ENCODE measurements at regions not wholly inside any gene's neighbourhood (a gene's known extent, or its start where the extent isn't known, plus 50 kb on each side); places are given as distances from the start of the nearest gene placed in this dataset.

DNA sequence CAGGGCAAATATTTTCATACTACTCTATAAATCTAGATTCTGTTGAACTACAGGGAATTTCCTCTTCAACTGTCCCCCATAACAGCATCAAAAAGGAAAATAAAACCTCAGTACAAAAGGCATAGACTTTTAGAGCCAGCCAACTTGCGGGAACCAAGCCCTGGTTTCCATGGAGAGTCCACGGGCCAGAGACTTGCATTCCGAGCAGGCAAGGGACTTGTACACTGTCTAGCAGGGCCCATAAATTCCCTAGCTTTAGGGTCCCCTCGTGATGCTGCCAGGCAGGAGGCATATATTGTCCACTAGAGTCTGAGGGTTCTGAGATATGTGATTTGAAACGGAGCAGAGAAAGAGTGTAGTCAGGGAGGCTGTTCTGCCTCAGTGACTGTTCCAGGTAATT lies 153.1 kb upstream of the SLC14A2 start:
- Histone ChIP-seq H3K4me1 (ENCODE audit: low read length) (peaks cover 16% of the 10 kb centered on the region), H3K9me2 (replicated peaks; ENCODE audit: insufficient read depth, low read length) (no peaks in the 10 kb centered on the region), H3K27me3 (ENCODE audit: low read length) (no peaks in the 10 kb centered on the region), H3K79me2 (ENCODE audit: low read length) (no peaks in the 10 kb centered on the region), H3K27ac (ENCODE audit: low read length) (no peak overlapping the region), H3K9me3 (ENCODE audit: low read length) (no peaks in the 10 kb centered on the region), H3K36me3 (ENCODE audit: insufficient read depth, low read length) (no peaks in the 10 kb centered on the region), H2AFZ (ENCODE audit: low read length) (no peak overlapping the region), H3K9ac (ENCODE audit: low read length) (no peak overlapping the region), H4K20me1 (ENCODE audit: insufficient read depth, low read depth, low read length) (no peaks in the 10 kb centered on the region), H3K4me2 (ENCODE audit: low read depth, low read length, poor library complexity, severe bottlenecking) (no peak overlapping the region), H3K4me3 (ENCODE audit: low read length) (no peak overlapping the region)
- no peak for DNase-seq

DNA sequence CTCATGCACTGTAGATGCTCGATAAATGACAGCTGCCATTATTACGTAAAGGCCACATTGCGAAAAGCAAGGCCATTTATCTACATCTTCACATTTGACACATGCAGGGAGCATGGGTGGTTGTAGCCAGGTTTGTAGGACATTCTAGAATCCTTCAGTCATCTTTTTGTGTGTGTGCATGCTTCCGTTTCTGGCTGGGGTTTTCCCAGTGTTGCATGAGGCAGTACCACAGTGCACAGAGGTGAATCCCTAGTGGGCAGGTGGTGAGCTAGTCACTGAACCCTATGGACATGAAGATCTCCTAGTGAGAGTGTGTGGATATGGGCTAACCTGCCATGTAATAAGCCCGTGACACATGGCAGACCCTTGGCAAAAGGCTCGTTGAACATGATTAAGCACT lies 151.8 kb upstream of the SLC14A2 start:
- Histone ChIP-seq H3K9ac (ENCODE audit: low read length) (no peak overlapping the region), H3K79me2 (ENCODE audit: low read length) (no peaks in the 10 kb centered on the region), H2AFZ (ENCODE audit: low read length) (no peak overlapping the region), H3K4me1 (ENCODE audit: low read length) (peaks cover 3% of the 10 kb centered on the region; the same call in 1 of the 2 replicates), H3K27ac (ENCODE audit: low read length) (no peak overlapping the region), H3K9me2 (replicated peaks; ENCODE audit: insufficient read depth, low read length) (no peaks in the 10 kb centered on the region), H3K27me3 (ENCODE audit: low read length) (no peaks in the 10 kb centered on the region), H3K36me3 (ENCODE audit: insufficient read depth, low read length) (no peaks in the 10 kb centered on the region), H4K20me1 (ENCODE audit: insufficient read depth, low read depth, low read length) (no peaks in the 10 kb centered on the region), H3K4me2 (ENCODE audit: low read depth, low read length, poor library complexity, severe bottlenecking) (no peak overlapping the region), H3K4me3 (ENCODE audit: low read length) (no peak overlapping the region), H3K9me3 (ENCODE audit: low read length) (no peaks in the 10 kb centered on the region)
- DNase-seq: no peak

DNA sequence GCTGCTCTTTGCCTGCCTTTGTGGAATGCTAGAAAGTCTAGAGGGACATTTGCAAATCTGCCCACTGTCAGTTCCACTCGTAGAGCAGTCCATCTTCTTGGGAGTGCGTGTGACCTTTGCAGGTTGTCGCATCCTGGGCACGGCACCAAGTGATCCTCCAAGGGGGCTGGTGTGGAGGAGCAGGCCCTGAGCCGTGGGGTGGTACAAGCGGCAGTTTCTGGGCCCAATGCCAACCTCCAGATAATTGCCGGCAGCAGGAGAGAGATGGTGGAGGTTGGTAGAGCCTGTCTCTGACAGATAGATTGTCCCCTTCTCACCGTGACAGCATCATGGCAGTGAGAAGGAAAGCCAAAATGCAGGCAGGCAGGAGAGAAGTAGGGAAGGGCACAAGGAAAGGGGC lies 150.7 kb upstream of the SLC14A2 start:
- Histone ChIP-seq H3K4me1 (ENCODE audit: low read length) (peaks cover 2% of the 10 kb centered on the region; the same call in 1 of the 2 replicates), H2AFZ (ENCODE audit: low read length) (no peak overlapping the region), H3K27me3 (ENCODE audit: low read length) (no peaks in the 10 kb centered on the region), H3K36me3 (ENCODE audit: insufficient read depth, low read length) (no peaks in the 10 kb centered on the region), H3K4me3 (ENCODE audit: low read length) (no peak overlapping the region), H3K4me2 (ENCODE audit: low read depth, low read length, poor library complexity, severe bottlenecking) (no peak overlapping the region), H3K27ac (ENCODE audit: low read length) (no peak overlapping the region), H3K9ac (ENCODE audit: low read length) (no peak overlapping the region), H3K9me2 (replicated peaks; ENCODE audit: insufficient read depth, low read length) (no peaks in the 10 kb centered on the region), H3K79me2 (ENCODE audit: low read length) (no peaks in the 10 kb centered on the region), H3K9me3 (ENCODE audit: low read length) (no peaks in the 10 kb centered on the region), H4K20me1 (ENCODE audit: insufficient read depth, low read depth, low read length) (no peaks in the 10 kb centered on the region)
- no peak for DNase-seq

DNA sequence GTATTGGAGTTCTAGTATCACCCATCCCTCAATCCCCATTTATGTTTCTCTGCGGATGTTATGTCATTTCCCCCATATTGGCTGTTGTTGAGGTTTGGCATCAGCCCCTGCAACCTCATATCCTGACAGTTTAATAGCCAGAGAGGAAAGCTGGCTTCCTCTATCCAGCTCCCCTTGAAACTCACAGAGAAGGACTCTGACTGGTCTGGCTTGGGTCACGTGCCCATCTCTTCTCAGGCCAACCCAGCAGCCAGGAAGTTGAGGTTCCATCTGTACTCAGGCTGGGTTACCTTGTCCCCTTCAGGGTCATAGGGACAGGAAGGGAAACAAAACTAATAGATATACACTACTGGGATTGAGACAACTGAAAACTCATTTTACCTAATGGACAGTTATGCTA lies 148.0 kb upstream of the SLC14A2 start:
- DNase-seq: no peak
- H3K27ac ChIP-seq (ENCODE audit: low read length): no peak overlapping the region
- H3K9me3 ChIP-seq (ENCODE audit: low read length): no peaks in the 10 kb centered on the region
- no peaks in the 10 kb centered on the region for H3K9me2 ChIP-seq (replicated peaks; ENCODE audit: insufficient read depth, low read length)
- no peak overlapping the region for H3K4me3 ChIP-seq (ENCODE audit: low read length)
- H2AFZ ChIP-seq (ENCODE audit: low read length): no peak overlapping the region
- H3K4me1 ChIP-seq (ENCODE audit: low read length): peaks cover 3% of the 10 kb centered on the region; the same call in 1 of the 2 replicates
- H4K20me1 ChIP-seq (ENCODE audit: insufficient read depth, low read depth, low read length): no peaks in the 10 kb centered on the region
- H3K4me2 ChIP-seq (ENCODE audit: low read depth, low read length, poor library complexity, severe bottlenecking): no peak overlapping the region
- no peaks in the 10 kb centered on the region for H3K36me3 ChIP-seq (ENCODE audit: insufficient read depth, low read length)
- no peaks in the 10 kb centered on the region for H3K79me2 ChIP-seq (ENCODE audit: low read length)
- no peaks in the 10 kb centered on the region for H3K27me3 ChIP-seq (ENCODE audit: low read length)
- H3K9ac ChIP-seq (ENCODE audit: low read length): no peak overlapping the region

DNA sequence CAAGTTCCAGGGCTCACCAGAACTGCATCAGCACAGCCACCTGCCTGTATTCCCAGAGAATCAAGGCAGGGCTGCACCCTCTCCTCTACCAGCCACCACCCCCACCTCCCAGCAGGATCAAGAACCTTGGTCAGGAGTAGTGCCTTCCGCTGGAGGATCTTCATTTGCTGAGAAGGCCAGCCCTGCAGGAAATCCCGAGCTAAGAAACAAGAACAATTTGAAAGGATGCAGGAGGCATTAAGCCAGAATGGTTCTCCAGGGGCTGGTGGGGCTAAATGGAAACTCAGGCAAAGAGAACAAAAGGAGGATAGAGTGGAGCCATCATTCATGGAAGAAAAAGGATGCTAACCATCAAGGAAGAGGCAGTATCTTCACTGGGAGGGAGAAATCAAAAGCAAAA lies 147.3 kb upstream of the SLC14A2 start:
- no peak overlapping the region for H2AFZ ChIP-seq (ENCODE audit: low read length)

DNA sequence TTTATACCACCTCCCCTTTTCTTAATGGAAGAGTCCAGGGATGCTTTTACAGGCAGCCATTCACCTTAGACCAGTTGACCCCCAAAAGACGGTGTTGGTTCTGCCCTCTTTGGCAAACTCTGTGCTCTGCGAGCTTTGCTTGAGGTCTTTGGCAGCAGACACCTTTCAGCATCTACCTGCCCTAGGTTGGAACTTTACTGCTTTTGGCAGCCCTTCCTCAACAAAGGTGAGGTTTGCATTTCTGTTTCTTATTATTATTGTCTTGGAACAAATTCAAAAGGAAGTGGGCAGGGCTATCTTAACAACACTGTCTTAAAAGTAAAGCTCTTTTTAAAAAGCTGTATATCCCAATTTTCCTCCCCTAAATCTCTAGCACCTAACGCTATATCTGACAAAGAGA lies 136.4 kb upstream of the SLC14A2 start:
- Histone ChIP-seq H2AFZ (ENCODE audit: low read length) (no peak overlapping the region), H3K4me3 (ENCODE audit: low read length) (no peak overlapping the region), H3K27ac (ENCODE audit: low read length) (no peak overlapping the region), H3K9me2 (replicated peaks; ENCODE audit: insufficient read depth, low read length) (no peaks in the 10 kb centered on the region), H3K27me3 (ENCODE audit: low read length) (no peaks in the 10 kb centered on the region), H4K20me1 (ENCODE audit: insufficient read depth, low read depth, low read length) (no peaks in the 10 kb centered on the region), H3K4me2 (ENCODE audit: low read depth, low read length, poor library complexity, severe bottlenecking) (no peak overlapping the region), H3K9me3 (ENCODE audit: low read length) (no peaks in the 10 kb centered on the region), H3K79me2 (ENCODE audit: low read length) (no peaks in the 10 kb centered on the region), H3K36me3 (ENCODE audit: insufficient read depth, low read length) (no peaks in the 10 kb centered on the region), H3K9ac (ENCODE audit: low read length) (no peak overlapping the region), H3K4me1 (ENCODE audit: low read length) (peaks cover 6% of the 10 kb centered on the region; the same call in 1 of the 2 replicates)
- no peak for DNase-seq

More for the DNA sequence above, 147.3 kb upstream of the SLC14A2 start:
- H3K4me2 ChIP-seq (ENCODE audit: low read depth, low read length, poor library complexity, severe bottlenecking): no peak overlapping the region
- peaks cover 3% of the 10 kb centered on the region; the same call in 1 of the 2 replicates for H3K4me1 ChIP-seq (ENCODE audit: low read length)
- H3K9me3 ChIP-seq (ENCODE audit: low read length): no peaks in the 10 kb centered on the region
- H3K27me3 ChIP-seq (ENCODE audit: low read length): no peaks in the 10 kb centered on the region
- no peak overlapping the region for H3K4me3 ChIP-seq (ENCODE audit: low read length)
- H3K79me2 ChIP-seq (ENCODE audit: low read length): no peaks in the 10 kb centered on the region
- H4K20me1 ChIP-seq (ENCODE audit: insufficient read depth, low read depth, low read length): no peaks in the 10 kb centered on the region
- H3K36me3 ChIP-seq (ENCODE audit: insufficient read depth, low read length): no peaks in the 10 kb centered on the region
- no peak overlapping the region for H3K27ac ChIP-seq (ENCODE audit: low read length)
- DNase-seq: no peak
- H3K9me2 ChIP-seq (replicated peaks; ENCODE audit: insufficient read depth, low read length): no peaks in the 10 kb centered on the region
- no peak overlapping the region for H3K9ac ChIP-seq (ENCODE audit: low read length)

DNA sequence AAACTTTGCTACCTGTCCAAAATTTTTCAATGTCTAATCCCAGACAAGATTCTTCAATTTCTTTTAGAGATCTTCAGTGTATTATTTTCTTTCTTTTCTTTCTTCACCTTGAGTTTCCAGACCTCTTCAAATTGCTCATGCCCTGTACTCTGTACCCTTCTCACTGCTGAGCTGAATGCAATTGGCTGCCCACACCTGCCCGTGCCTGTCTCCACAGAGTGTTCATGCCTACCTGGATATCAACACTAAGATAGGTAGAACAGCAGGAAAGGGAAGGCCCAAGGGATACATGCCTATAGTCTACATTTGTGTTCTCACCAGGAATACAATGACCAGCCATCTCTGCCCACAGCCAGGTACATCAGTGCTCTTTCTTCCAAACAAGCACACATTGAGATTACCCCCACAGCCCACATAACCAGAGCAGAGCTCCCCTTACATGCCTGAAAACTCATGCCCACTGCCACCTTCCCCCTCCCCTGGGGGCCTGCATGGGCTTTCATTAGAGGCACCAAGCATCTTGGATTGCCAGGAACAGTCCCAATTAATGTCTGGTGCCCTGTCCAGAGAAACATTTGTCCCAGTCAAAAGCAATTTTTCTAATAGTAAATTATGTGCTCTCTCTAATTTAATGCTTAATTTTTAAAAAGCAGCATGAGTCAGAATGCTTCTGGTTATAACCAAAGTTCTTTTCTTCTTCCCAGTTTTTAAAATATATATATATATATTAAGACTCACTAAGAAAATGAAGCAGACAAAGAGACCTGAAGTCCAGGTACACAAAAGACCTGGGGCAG lies 134.9 kb upstream of the SLC14A2 start:
- H3K9me3 ChIP-seq (ENCODE audit: low read length): no peaks in the 10 kb centered on the region
- no peaks in the 10 kb centered on the region for H3K79me2 ChIP-seq (ENCODE audit: low read length)
- H3K36me3 ChIP-seq (ENCODE audit: insufficient read depth, low read length): no peaks in the 10 kb centered on the region
- H3K9ac ChIP-seq (ENCODE audit: low read length): no peak overlapping the region
- no peak overlapping the region for H3K4me3 ChIP-seq (ENCODE audit: low read length)
- no peak overlapping the region for H3K4me2 ChIP-seq (ENCODE audit: low read depth, low read length, poor library complexity, severe bottlenecking)
- H2AFZ ChIP-seq (ENCODE audit: low read length): no peak overlapping the region
- H3K4me1 ChIP-seq (ENCODE audit: low read length): peaks cover 6% of the 10 kb centered on the region; the same call in 1 of the 2 replicates
- DNase-seq: no peak
- H3K9me2 ChIP-seq (replicated peaks; ENCODE audit: insufficient read depth, low read length): no peaks in the 10 kb centered on the region
- no peak overlapping the region for H3K27ac ChIP-seq (ENCODE audit: low read length)
- H3K27me3 ChIP-seq (ENCODE audit: low read length): no peaks in the 10 kb centered on the region
- no peaks in the 10 kb centered on the region for H4K20me1 ChIP-seq (ENCODE audit: insufficient read depth, low read depth, low read length)

DNA sequence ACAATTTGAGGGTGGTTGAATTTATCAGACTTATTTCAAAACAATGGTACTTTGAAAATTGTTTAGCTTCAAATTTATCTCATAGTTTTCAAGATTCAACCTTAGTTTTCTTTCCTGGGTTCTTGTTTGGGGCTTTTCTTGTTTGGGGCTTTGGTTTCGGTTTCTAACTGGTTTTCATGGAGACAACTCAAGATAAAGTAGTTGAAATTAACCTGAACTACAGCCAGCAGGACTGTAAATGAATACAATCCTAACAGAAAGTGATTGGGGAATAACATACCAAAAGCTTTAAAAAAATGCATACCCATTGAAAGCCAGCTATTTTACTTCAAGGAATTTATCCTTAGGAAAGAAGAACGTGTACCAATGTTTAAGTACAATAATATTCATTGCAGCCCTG lies 133.5 kb upstream of the SLC14A2 start:
- no peak overlapping the region for H3K27ac ChIP-seq (ENCODE audit: low read length)
- H3K4me3 ChIP-seq (ENCODE audit: low read length): no peak overlapping the region
- H3K79me2 ChIP-seq (ENCODE audit: low read length): no peaks in the 10 kb centered on the region
- no peak for DNase-seq
- H2AFZ ChIP-seq (ENCODE audit: low read length): peak overlapping the region; percentile 7; the same call in 1 of the 2 replicates
- H3K4me2 ChIP-seq (ENCODE audit: low read depth, low read length, poor library complexity, severe bottlenecking): peak overlapping the region; percentile 23
- H3K36me3 ChIP-seq (ENCODE audit: insufficient read depth, low read length): no peaks in the 10 kb centered on the region
- no peak overlapping the region for H3K9ac ChIP-seq (ENCODE audit: low read length)
- no peaks in the 10 kb centered on the region for H4K20me1 ChIP-seq (ENCODE audit: insufficient read depth, low read depth, low read length)
- no peaks in the 10 kb centered on the region for H3K27me3 ChIP-seq (ENCODE audit: low read length)
- H3K9me3 ChIP-seq (ENCODE audit: low read length): no peaks in the 10 kb centered on the region
- no peaks in the 10 kb centered on the region for H3K9me2 ChIP-seq (replicated peaks; ENCODE audit: insufficient read depth, low read length)
- H3K4me1 ChIP-seq (ENCODE audit: low read length): peaks cover 17% of the 10 kb centered on the region

Measured in Karpas-422 (cell line).